Adrenal gland (tissue), 9 donors: ENCODE measurements at regions not wholly inside any gene's neighbourhood (a gene's known extent, or its start where the extent isn't known, plus 50 kb on each side); places are given as distances from the start of the nearest gene placed in this dataset.
"Not testable (repeated sequence)": the region's sequence is repeated elsewhere in the genome, so short reads cannot be mapped to it uniquely, and the experiment has no call there.

Source experiments
- DNase-seq, 7 donors: peaks; one replicate each; pipeline ENCODE4 v3.0.0-alpha.2; 2019 to 2020
- H3K27ac ChIP-seq, 5 donors: fragments of 200-600 bp; sonication (generic) in 4 of 5; 1 replicate in 3 of 5; 2 replicates in 2 of 5; pipeline versions ENCODE4 v1.5.1 to v1.8.0; 2016 to 2020; ENCODE audit warnings: mild to moderate bottlenecking in 1 of 5
- H3K27me3 ChIP-seq: fragments of 200-600 bp; 2 replicates; pipeline ENCODE4 v1.8.0; 2021
- H3K36me3 ChIP-seq, 2 donors: fragments of 200-600 bp; replicated peaks in 1 of 2; 1 replicate in 1 of 2; 2 replicates in 1 of 2; pipeline versions ENCODE4 v1.5.1 to v1.8.0; 2018 to 2022
- H3K4me1 ChIP-seq, 2 donors: fragments of 200-600 bp; replicated peaks in 1 of 2; 1 replicate in 1 of 2; 2 replicates in 1 of 2; pipeline versions ENCODE4 v1.5.1 to v1.8.0; 2018 to 2021
- H3K4me3 ChIP-seq, 4 donors: fragments of 200-600 bp; sonication (generic) in 3 of 4; one replicate each; pipeline ENCODE4 v1.5.1; 2016 to 2018
- H3K9me3 ChIP-seq, 3 donors: fragments of 200-600 bp; sonication (generic) in 1 of 3; replicated peaks in 1 of 3; 1 replicate in 2 of 3; 2 replicates in 1 of 3; pipeline versions ENCODE4 v1.5.1 to v1.8.0; 2016 to 2021
- CTCF ChIP-seq, 6 experiments: fragments of 450-650 bp in 4 of 6; fragments of 200-600 bp in 2 of 6; sonication (generic) in 1 of 6; IDR thresholded peaks; 1 replicate in 5 of 6; 2 replicates in 1 of 6; pipeline versions ENCODE4 v1.5.1 to v1.8.0; 2016 to 2021; ENCODE audit warnings: antibody characterized with exemption in 6 of 6, mild to moderate bottlenecking in 2 of 6, moderate library complexity in 1 of 6
- WGBS, 4 donors: extraction: QIAGEN DNeasy Blood & Tissue Kit in 2 of 4; methylation state at CpG; one replicate each; pipeline versions ENCODE4 v1.1.5 to v1.1.7; 2013 to 2017; 5-methylcytosine and 5-hydroxymethylcytosine counted together
- intact Hi-C, 2 donors: fragments of 100-400 bp; cut with DNase I; formaldehyde crosslinking; loops; one replicate each; pipeline versions ENCODE4 v1.14.1 to v1.15.0; 2022 to 2023
- donor health status: healthy with polysubstance abuse.
- donor health status: Bipolar disorder and iron deficiency.
- donor health status: DM: yes; HTN: yes; CAD: no.
- donor health status: DM: no; HTN: no; CAD: no.
- donor health status: DM: no; HTN: no; CAD: no.

- H3K9me3 ChIP-seq, intact Hi-C loops, H3K27me3 ChIP-seq, H3K36me3 ChIP-seq, H3K4me1 ChIP-seq, H3K4me3 ChIP-seq, DNase-seq, H3K27ac ChIP-seq: not testable (repeated sequence)
- WGBS, 4 donors: 31 to 70% (median 55%) methylated on average over 4 of the region's 4 CpGs
Measured at GRCh38 chr2:94576486-94576885, 294.7 kb upstream of the TEKT4 start.

- intact Hi-C loops, DNase-seq, H3K36me3 ChIP-seq, H3K27me3 ChIP-seq, H3K4me3 ChIP-seq, H3K9me3 ChIP-seq, H3K27ac ChIP-seq, H3K4me1 ChIP-seq: not testable (repeated sequence)
- WGBS, 4 donors: 45 to 67% (median 61%) methylated on average over 5 to 7 of the region's 10 CpGs
Measured at GRCh38 chr2:94577160-94577559, 294.1 kb upstream of the TEKT4 start.

- H3K4me1 ChIP-seq, intact Hi-C loops, H3K4me3 ChIP-seq, H3K27me3 ChIP-seq, H3K9me3 ChIP-seq, H3K36me3 ChIP-seq, DNase-seq, H3K27ac ChIP-seq: not testable (repeated sequence)
- WGBS, 4 donors: 81 to 89% (median 85%) methylated on average over 6 of the region's 6 CpGs
Measured at GRCh38 chr2:94579221-94579620, 292.0 kb upstream of the TEKT4 start.

GRCh38 chr2:94583081-94583723 lies 288.0 kb upstream of the TEKT4 start:
- H3K4me3 ChIP-seq, H3K4me1 ChIP-seq, H3K9me3 ChIP-seq, intact Hi-C loops, DNase-seq, H3K36me3 ChIP-seq, H3K27me3 ChIP-seq, H3K27ac ChIP-seq: not testable (repeated sequence)
- WGBS, 4 donors: 48 to 53% (median 50%) methylated on average over 8 of the region's 8 CpGs

- H3K4me3 ChIP-seq, H3K36me3 ChIP-seq, intact Hi-C loops, H3K4me1 ChIP-seq, H3K27ac ChIP-seq, DNase-seq, H3K27me3 ChIP-seq, H3K9me3 ChIP-seq: not testable (repeated sequence)
- 92 to 100% methylated on average over 1 of the region's 1 CpG; no CpG with 5 or more reads in 2 of the 4 donors for WGBS, 4 donors
Measured at GRCh38 chr2:94584569-94584968, 286.7 kb upstream of the TEKT4 start.

GRCh38 chr2:94586032-94586982 lies 284.9 kb upstream of the TEKT4 start:
- peak in 5 of 7 donors; percentile 19 to 58 (median 27) for DNase-seq
- H3K4me3 ChIP-seq, H3K27me3 ChIP-seq, H3K4me1 ChIP-seq, H3K27ac ChIP-seq, H3K9me3 ChIP-seq, H3K36me3 ChIP-seq, intact Hi-C loops: not testable (repeated sequence)
- peak; percentile 23 to 47 (median 44) for TF ChIP-seq CTCF (IDR thresholded peaks at IDR 0.05)
- 54 to 73% (median 55%) methylated on average over 5 to 14 of the region's 14 CpGs for WGBS, 4 donors

- H3K9me3 ChIP-seq, H3K27ac ChIP-seq, H3K27me3 ChIP-seq, H3K4me1 ChIP-seq, DNase-seq, intact Hi-C loops, H3K4me3 ChIP-seq, H3K36me3 ChIP-seq: not testable (repeated sequence)
- WGBS, 4 donors: 77 to 94% (median 87%) methylated on average over 2 to 9 of the region's 9 CpGs
Measured at GRCh38 chr2:94587042-94587441, 284.2 kb upstream of the TEKT4 start.

- H3K27me3 ChIP-seq, H3K27ac ChIP-seq, H3K36me3 ChIP-seq, H3K4me1 ChIP-seq, H3K4me3 ChIP-seq, H3K9me3 ChIP-seq, DNase-seq, intact Hi-C loops: not testable (repeated sequence)
- WGBS, 4 donors: 80 to 88% (median 83%) methylated on average over 11 to 12 of the region's 12 CpGs
Measured at GRCh38 chr2:94594019-94594836, 277.0 kb upstream of the TEKT4 start.

GRCh38 chr2:94595956-94596355 lies 275.3 kb upstream of the TEKT4 start:
- H3K27ac ChIP-seq, H3K9me3 ChIP-seq, H3K4me1 ChIP-seq, DNase-seq, H3K4me3 ChIP-seq, H3K36me3 ChIP-seq, H3K27me3 ChIP-seq, intact Hi-C loops: not testable (repeated sequence)
- 75 to 81% (median 77%) methylated on average over 6 of the region's 6 CpGs for WGBS, 4 donors
